Urinary bladder (tissue), 3 donors: ENCODE measurements at regions not wholly inside any gene's neighbourhood (a gene's known extent, or its start where the extent isn't known, plus 50 kb on each side); places are given as distances from the start of the nearest gene placed in this dataset.

ENCODE experiments used
- DNase-seq: peaks from one replicate; pipeline ENCODE4 v3.0.0-alpha.2; 2015; ENCODE audit errors: extremely low spot score
- H3K27ac ChIP-seq: one replicate; pipeline ENCODE4 v1.5.1; 2013; ENCODE audit warnings: low read depth, mild to moderate bottlenecking, moderate library complexity
- H3K36me3 ChIP-seq: one replicate; pipeline ENCODE4 v1.6.1; 2013; ENCODE audit warnings: mild to moderate bottlenecking, moderate library complexity; ENCODE audit not compliant: insufficient read depth
- H3K4me1 ChIP-seq: one replicate; pipeline ENCODE4 v1.6.1; 2013; ENCODE audit warnings: mild to moderate bottlenecking, moderate library complexity; ENCODE audit not compliant: insufficient read depth
- H3K4me3 ChIP-seq: one replicate; pipeline ENCODE4 v1.5.1; 2013; ENCODE audit warnings: low read depth, low read length
- WGBS: extraction: QIAGEN DNeasy Blood & Tissue Kit; methylation state at CpG from one replicate; pipeline ENCODE4 v1.1.7; 2013; 5-methylcytosine and 5-hydroxymethylcytosine counted together
- donor health status: healthy with polysubstance abuse.
- donor health status: healthy.

DNA sequence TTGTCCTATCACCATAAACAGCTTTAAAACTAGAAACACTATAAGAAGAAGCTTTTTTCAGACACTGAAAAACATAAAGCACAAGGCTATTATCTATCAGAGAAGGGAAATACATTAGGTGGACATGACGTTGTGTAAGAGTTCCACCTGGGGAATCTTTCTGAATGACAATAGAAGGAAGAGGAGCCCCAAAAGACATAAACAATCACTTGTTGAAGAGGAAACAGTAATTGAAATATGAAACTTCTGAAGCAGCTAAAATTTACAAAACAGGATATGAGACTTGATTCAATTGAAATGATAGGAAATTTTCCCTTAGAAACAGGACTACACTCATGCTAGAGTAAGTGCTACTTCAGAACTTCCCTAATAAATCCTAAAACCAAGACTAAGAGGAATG lies 933.6 kb downstream of the EFNA5 start:
- no peak overlapping the region for H3K4me3 ChIP-seq
- no peak for DNase-seq
- H3K36me3 ChIP-seq: no peaks in the 10 kb centered on the region
- H3K27ac ChIP-seq: no peak overlapping the region
- H3K4me1 ChIP-seq: no peaks in the 10 kb centered on the region
- 38% methylated on average over 1 of the region's 1 CpG for WGBS

DNA sequence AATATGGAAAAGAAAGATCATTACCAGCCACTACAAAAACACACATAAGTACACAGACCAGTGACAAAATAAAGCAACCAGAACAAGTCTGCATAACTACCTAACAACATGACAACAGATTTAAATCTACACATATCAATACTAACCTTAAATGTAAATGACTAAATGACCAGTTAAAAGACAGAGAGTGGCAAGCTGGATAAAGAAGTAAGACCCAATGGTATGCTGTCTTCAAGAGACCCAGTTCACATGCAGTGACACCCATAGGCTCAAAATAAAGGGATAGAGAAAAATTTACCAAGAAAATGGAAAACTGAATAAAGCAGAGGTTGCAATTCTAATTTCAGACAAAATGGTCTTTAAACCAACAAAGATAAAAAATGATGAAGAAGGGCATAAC lies 938.1 kb downstream of the EFNA5 start:
- Histone ChIP-seq H3K4me3 (no peak overlapping the region), H3K27ac (no peak overlapping the region), H3K36me3 (no peaks in the 10 kb centered on the region), H3K4me1 (no peaks in the 10 kb centered on the region)
- DNase-seq: no peak

DNA sequence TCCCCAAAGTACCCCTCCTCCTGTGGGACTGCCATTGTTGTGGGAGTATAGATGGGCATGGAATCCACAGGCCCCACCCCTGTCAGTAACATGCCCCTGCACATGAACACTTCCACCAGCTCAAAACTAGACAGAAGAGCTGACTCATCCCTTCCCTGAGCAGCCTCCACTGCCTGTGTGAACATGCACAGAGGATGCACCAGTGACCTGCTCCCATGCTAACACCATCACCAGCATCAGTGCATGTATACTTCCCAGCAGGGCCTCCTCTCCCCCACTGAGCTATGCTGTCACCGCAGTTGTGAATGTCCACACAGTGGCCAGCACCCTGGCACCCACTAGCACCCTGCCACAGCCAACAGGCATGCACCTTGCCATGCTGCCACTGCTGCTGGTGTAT lies 939.8 kb downstream of the EFNA5 start:
- no peak overlapping the region for H3K27ac ChIP-seq
- WGBS: 97% methylated on average over 1 of the region's 1 CpG
- no peak for DNase-seq
- no peak overlapping the region for H3K4me3 ChIP-seq
- no peaks in the 10 kb centered on the region for H3K36me3 ChIP-seq
- H3K4me1 ChIP-seq: no peaks in the 10 kb centered on the region

DNA sequence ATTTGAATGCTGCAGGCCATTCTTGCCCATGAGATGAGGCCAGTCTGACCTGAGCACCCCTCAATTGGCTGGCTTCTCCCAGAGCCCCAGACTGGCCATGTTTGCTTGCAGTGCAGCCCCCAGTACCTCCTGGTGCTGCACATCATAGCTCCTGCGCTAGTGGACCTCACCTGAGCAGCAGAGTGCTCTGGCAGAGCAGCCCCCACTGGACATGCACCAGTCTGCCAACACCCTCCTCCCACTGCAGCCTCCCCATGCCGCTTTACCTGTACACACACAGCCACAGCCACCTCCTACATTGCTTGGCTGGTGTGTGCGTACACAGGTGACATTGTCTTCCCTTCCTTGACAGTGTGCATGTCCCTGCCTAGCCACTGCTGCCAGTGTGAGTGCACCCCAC lies 940.2 kb downstream of the EFNA5 start:
- Histone ChIP-seq H3K27ac (no peak overlapping the region), H3K4me3 (no peak overlapping the region), H3K4me1 (no peaks in the 10 kb centered on the region), H3K36me3 (no peaks in the 10 kb centered on the region)
- 65% methylated on average over 3 of the region's 3 CpGs for WGBS
- no peak for DNase-seq

DNA sequence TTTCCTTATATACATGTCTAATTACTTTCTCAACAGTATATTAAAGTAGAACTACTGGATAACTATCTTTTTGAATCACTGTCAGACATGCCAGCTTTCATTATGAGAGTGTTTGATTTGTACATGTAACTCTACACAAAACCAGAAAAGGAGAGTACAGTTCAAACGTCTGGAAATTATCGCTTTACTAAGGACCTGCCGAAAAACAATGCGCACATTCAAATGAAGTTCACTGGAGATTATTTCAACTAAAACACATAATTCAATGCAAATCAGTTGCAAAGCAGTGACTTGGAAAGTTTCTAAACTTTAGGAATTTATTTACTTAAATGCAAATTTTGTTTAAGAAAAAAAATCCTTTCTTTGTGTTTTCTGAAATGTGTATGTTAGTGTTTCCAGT lies 942.5 kb downstream of the EFNA5 start:
- 87% methylated on average over 4 of the region's 4 CpGs for WGBS
- no peaks in the 10 kb centered on the region for H3K36me3 ChIP-seq
- no peak overlapping the region for H3K27ac ChIP-seq
- DNase-seq: no peak
- H3K4me1 ChIP-seq: no peaks in the 10 kb centered on the region
- no peak overlapping the region for H3K4me3 ChIP-seq

DNA sequence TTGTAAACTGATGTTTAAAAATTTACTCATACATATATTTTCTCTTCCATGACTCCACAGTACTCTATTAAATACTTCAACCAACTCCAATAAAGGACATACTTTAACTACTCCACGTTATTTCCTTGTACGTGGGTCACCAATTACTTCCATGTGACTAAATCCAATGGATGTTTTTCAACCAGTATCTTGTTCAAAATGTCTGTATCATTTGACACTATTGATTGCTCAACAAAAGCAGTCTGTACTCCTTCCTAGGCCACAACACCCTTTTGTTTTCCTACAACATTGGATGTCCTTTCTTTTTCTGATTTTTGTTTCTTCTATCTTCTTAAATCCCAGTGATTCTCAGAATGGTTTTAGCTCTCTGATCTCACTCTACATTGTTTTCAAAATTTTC lies 943.7 kb downstream of the EFNA5 start:
- Histone ChIP-seq H3K4me1 (no peaks in the 10 kb centered on the region), H3K36me3 (no peaks in the 10 kb centered on the region), H3K27ac (no peak overlapping the region), H3K4me3 (no peak overlapping the region)
- 87% methylated on average over 2 of the region's 2 CpGs for WGBS
- no peak for DNase-seq

DNA sequence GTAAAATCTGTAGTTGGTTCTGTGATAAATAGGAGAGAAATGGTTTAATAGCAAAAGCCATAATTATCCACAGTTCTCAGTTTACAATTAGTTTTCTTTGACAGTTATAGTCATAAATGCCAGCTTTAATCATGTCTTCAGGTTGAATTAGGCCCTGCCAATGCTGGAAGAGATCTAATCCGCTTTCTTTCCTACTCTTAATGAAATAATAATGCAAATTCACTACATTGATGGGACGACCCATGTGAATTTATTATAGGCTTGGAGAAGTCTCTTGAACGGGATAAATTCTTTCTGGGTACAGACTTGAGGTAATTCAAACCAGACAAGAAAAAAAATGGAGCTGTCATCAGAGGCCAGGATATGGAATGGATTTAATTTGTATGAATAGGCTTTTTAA lies 950.4 kb downstream of the EFNA5 start:
- Histone ChIP-seq H3K4me1 (no peaks in the 10 kb centered on the region), H3K4me3 (no peak overlapping the region), H3K36me3 (no peaks in the 10 kb centered on the region), H3K27ac (no peak overlapping the region)
- WGBS: 56% methylated on average over 3 of the region's 3 CpGs
- no peak for DNase-seq

DNA sequence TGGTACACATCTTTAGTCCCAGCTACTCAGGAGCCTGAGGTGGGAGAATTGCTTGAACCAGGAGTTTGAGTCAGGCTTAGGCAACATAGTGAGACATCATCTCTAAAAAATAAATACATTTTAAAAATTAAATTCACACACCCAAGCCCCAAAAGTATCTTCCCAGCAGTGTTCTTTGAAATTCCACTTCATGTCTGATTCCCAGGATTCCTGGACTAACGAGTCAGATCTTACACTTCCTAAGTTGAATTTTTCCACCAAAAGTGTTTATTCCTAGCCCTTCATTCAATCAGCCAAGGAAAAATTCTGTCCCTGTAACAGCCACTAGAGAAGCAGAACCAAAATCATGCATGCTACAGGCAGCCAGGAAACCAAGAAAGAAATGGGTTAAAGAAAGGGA lies 970.9 kb downstream of the EFNA5 start:
- WGBS: 83% methylated on average over 1 of the region's 1 CpG
- Histone ChIP-seq H3K27ac (no peak overlapping the region), H3K36me3 (no peaks in the 10 kb centered on the region), H3K4me3 (no peak overlapping the region), H3K4me1 (no peaks in the 10 kb centered on the region)
- no peak for DNase-seq

DNA sequence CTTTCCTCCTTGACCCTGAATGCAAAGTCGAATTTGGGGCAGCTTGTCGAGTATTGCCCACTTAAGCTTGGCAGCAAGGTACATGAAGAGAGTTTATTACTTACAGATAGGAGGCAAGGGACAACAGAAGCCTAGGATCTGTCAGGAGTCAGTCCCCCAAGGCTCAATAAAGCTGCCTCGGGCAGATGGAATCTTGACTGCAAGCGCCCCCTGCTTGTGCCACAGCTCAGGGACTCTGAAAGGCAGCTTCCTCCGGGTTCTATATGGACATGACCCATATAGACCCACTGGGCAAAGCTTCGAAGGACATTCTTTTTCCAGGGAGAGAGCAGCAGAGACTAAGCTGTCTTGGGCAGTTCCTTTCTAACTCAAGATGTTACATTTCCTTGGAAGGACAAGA lies 971.5 kb downstream of the EFNA5 start:
- Histone ChIP-seq H3K27ac (no peak overlapping the region), H3K4me3 (no peak overlapping the region), H3K36me3 (no peaks in the 10 kb centered on the region), H3K4me1 (no peaks in the 10 kb centered on the region)
- DNase-seq: no peak
- WGBS: 78% methylated on average over 6 of the region's 6 CpGs

DNA sequence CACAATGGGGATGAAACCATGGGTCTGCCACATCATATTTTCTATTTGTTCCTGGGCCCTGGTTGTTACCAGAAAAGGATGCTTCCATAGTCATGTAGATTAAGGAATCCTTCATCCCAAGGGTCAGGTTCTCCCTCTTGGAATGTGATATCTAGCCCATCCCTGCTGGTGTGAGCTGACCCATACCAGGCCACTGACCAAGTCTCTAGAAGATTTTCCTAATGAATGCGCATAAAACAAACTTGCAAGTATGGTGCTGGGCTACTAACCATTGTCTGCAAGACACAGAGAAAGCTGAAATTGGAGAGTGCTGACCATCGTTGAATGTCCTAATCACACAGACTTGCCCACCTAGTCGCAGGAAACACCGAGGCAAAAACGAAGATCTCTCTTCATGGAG lies 972.6 kb downstream of the EFNA5 start:
- no peak for DNase-seq
- Histone ChIP-seq H3K27ac (no peak overlapping the region), H3K4me1 (no peaks in the 10 kb centered on the region), H3K36me3 (no peaks in the 10 kb centered on the region), H3K4me3 (no peak overlapping the region)
- WGBS: 95% methylated on average over 5 of the region's 5 CpGs

DNA sequence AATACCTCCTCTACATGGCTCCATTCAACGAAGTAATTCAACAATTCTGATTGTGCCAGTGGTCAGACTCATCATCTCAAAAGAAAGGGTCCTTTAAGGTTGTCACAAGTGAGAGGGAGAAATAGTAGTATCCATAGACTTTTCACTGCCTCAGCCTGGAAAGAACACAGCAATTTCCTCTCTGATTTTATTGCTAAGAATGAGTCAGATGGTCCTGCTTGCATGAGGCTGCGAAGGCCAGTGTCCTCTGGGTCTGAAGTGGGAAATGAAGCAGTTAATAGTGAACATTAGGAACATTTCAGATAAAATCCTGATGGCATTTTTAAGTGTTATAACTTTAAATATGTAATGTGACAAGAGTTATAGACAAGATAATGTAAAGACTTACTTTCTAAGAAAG lies 979.0 kb downstream of the EFNA5 start:
- H3K4me3 ChIP-seq: no peak overlapping the region
- no peak overlapping the region for H3K27ac ChIP-seq
- no peaks in the 10 kb centered on the region for H3K36me3 ChIP-seq
- no peak for DNase-seq
- 74% methylated on average over 2 of the region's 2 CpGs for WGBS
- H3K4me1 ChIP-seq: no peaks in the 10 kb centered on the region

DNA sequence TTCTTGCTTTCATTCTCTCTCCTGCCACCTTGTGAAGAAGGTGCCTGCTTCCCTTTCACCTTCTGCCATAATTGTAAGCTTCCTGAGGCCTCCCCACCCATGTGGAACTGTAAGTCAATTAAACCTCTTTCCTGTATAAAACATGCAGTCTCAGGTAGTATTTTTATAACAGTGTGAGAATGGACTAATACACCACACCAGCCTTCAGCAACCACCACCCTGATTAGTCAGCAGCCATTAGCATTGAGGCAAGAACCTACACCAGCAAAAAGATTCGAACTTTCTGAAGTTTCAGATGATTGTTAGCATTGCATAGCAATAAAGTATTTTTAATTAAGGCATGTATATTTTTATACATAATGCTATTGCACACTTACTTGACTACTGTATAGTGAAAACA lies 980.2 kb downstream of the EFNA5 start:
- Histone ChIP-seq H3K36me3 (no peaks in the 10 kb centered on the region), H3K4me1 (no peaks in the 10 kb centered on the region), H3K27ac (no peak overlapping the region), H3K4me3 (no peak overlapping the region)
- 41% methylated on average over 1 of the region's 1 CpG for WGBS
- no peak for DNase-seq

DNA sequence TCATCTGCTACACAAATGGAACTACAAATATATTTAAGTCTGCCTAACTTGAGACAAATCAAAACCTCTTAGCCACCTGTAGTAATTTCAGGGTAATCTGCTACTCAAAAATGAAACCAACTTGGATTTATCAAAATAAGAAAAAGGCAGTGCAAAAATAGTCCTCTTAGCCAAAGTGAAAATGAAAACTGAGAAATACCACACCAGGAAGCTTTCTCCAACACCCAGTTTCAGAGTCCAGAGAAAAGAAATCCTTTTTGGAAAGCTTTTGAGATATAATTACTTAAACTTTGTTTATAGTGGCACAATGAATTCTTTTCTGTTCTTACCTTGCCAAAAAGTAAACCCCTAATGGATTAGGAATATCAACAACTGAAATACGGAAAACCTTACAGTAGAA lies 990.4 kb downstream of the EFNA5 start:
- H3K27ac ChIP-seq: no peak overlapping the region
- H3K4me1 ChIP-seq: no peaks in the 10 kb centered on the region
- H3K36me3 ChIP-seq: no peaks in the 10 kb centered on the region
- WGBS: 21% methylated on average over 1 of the region's 1 CpG
- DNase-seq: no peak
- H3K4me3 ChIP-seq: no peak overlapping the region

DNA sequence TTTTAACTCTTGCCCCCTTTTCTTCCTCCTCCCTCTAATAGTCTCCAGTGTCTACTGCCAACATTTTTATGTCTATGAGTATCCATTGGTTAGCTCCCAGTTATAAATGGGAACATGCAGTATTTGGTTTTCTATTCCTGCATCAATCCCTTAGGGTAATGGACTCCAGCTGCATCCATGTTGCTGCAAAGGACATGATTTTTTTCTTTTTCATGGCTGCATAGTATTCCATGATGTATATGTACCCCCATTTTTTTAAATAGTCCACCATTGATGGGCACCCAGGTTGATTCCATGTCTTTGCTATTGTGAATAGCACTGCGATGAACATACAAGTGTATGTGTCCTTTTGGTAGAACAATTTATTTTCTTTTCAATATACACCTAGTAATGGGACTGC lies 993.7 kb downstream of the EFNA5 start:
- Histone ChIP-seq H3K4me3 (no peak overlapping the region), H3K27ac (no peak overlapping the region), H3K36me3 (no peaks in the 10 kb centered on the region), H3K4me1 (no peaks in the 10 kb centered on the region)
- 100% methylated on average over 1 of the region's 1 CpG for WGBS
- no peak for DNase-seq

DNA sequence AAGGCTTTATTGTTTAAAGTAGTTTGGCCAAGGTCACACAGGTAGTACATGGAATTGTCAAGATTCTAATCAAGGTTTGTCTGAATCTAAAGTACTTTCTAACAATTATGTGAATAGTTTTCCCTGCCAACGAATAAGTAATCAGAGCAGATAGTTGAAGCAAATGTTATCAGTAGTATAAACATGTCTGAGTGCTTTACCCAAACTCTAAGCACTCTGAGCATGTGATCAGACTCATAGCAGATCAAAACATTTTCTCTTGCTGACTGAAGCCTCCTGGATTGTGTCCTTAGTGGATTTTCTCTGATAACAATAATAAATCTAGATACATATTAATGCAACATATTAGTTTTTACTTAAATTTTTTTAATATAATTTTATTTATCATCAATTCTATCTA lies 995.0 kb downstream of the EFNA5 start:
- WGBS: 13% methylated on average over 1 of the region's 1 CpG
- no peak for DNase-seq
- H3K4me1 ChIP-seq: no peaks in the 10 kb centered on the region
- no peak overlapping the region for H3K27ac ChIP-seq
- no peak overlapping the region for H3K4me3 ChIP-seq
- H3K36me3 ChIP-seq: no peaks in the 10 kb centered on the region
